ENCODE measurements at regions not wholly inside any gene's neighbourhood (a gene's known extent, or its start where the extent isn't known, plus 50 kb on each side); places are given as distances from the start of the nearest gene placed in this dataset.

DNA sequence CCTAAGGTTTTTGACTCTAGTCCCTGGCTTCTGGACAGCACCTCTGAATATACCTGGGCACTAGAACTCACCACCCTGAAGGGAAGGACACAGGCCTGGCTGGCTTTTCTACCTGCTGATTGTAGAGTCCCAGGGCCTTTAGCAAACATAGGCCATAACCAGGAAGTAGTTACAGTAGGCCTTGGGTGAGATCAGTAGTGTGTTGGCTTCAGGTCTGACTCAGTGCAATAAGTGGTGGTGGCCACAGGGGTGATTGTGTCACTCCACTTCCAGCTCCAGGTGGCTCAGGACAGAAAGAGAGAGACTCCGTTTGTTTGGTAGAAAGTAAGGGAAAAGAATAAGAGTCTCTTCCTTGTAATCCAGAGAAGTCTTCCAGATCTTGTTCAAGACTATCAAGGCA is 101.7 kb upstream of the LGALSL start:
- FAIRE-seq (no peak), DNase-seq (ENCODE audit: low read depth, low spot score) (no peak)
- Histone ChIP-seq H3K4me1 (ENCODE audit: control insufficient read depth, extremely low read depth, insufficient read depth, low read length) (peaks cover 29% of the 10 kb centered on the region), H3K9ac (ENCODE audit: control insufficient read depth, extremely low read depth, insufficient read depth, low read length) (no peak overlapping the region), H3K79me2 (ENCODE audit: control insufficient read depth, insufficient read depth, low read length) (no peaks in the 10 kb centered on the region), H3K9me3 (ENCODE audit: control insufficient read depth, low read depth, low read length) (no peaks in the 10 kb centered on the region), H3K27ac (ENCODE audit: control insufficient read depth, insufficient read depth, low read length) (no peak overlapping the region), H3K9me1 (ENCODE audit: control insufficient read depth, extremely low read depth, insufficient read depth, low read length) (peaks cover 3% of the 10 kb centered on the region), H4K20me1 (ENCODE audit: control insufficient read depth, extremely low read depth, insufficient read depth, low read length) (no peaks in the 10 kb centered on the region), H3K36me3 (ENCODE audit: control insufficient read depth in 2 of 2, extremely low read depth in 1 of 2, insufficient read depth in 2 of 2, low read length in 2 of 2) (no peaks in the 10 kb centered on the region), H3K27me3 (ENCODE audit: control insufficient read depth, extremely low read depth, insufficient read depth, low read length) (no peaks in the 10 kb centered on the region), H3K4me2 (ENCODE audit: control insufficient read depth, extremely low read depth, insufficient read depth, low read depth, low read length) (no peak overlapping the region), H3K4me3 (ENCODE audit: control insufficient read depth in 2 of 3, extremely low read depth in 1 of 3, insufficient read depth in 2 of 3, low read depth in 1 of 3, low read length in 3 of 3) (no peak overlapping the region), H2AFZ (ENCODE audit: control insufficient read depth, low read length) (peak overlapping the region; percentile 47)
- dilution Hi-C loops (cut with MboI; ENCODE audit: extremely low pct_ligation_motif_present, low sequenced_read_pairs), result no loop called here
- TF ChIP-seq, protein P1, sequence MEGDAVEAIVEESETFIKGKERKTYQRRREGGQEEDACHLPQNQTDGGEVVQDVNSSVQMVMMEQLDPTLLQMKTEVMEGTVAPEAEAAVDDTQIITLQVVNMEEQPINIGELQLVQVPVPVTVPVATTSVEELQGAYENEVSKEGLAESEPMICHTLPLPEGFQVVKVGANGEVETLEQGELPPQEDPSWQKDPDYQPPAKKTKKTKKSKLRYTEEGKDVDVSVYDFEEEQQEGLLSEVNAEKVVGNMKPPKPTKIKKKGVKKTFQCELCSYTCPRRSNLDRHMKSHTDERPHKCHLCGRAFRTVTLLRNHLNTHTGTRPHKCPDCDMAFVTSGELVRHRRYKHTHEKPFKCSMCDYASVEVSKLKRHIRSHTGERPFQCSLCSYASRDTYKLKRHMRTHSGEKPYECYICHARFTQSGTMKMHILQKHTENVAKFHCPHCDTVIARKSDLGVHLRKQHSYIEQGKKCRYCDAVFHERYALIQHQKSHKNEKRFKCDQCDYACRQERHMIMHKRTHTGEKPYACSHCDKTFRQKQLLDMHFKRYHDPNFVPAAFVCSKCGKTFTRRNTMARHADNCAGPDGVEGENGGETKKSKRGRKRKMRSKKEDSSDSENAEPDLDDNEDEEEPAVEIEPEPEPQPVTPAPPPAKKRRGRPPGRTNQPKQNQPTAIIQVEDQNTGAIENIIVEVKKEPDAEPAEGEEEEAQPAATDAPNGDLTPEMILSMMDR (optimal IDR thresholded peaks at IDR 0.05 in 1 of 3, IDR thresholded peaks at IDR 0.05 in 1 of 3, conservative IDR thresholded peaks at IDR 0.05 in 1 of 3; ENCODE audit: extremely low read depth in 1 of 3, insufficient read depth in 2 of 3, low read length in 3 of 3), result no peak
- TF ChIP-seq EZH2 (IDR thresholded peaks at IDR 0.05; ENCODE audit: low read length), result no peak

DNA sequence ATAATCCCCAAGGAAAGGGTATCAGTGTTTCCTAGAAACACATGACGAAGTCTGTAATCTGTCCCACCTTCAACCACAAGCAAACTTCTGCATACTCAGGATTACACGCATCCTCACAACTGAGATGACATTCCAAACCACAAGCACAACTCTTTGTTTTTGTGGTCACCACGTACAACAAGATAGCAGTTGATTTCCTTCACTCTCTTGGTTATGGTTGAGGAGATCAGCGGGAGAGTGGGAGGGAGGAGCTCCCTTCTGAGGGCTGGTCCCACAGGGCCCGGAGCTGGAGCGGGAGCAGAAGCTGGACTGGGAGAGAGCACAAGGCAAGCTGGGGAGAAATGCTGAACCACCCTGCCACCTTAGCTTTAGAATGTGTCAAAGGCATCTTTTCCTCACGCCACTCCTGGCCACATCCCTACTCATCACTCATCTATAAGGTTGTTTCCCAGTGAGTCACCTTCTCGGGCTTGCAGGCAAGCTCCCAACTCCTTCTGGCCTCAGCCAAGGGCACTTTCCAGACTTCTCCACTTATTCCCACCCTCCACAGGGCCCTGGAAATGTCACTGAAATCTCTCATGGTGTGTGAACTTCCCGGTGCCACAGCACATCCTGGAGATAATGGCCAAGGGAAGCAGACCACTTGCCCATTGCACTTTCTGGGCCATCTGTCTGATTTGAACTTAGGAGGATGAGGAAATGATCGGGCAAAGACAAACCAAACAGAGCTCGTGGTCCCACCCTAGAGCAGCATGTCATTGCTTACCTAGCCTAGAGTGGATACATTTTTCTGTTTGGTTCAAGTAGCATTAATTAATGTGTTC is 98.9 kb upstream of the LGALSL start:
- H3K9ac ChIP-seq (ENCODE audit: control insufficient read depth, extremely low read depth, insufficient read depth, low read length), result peak overlapping the region; percentile 43

More for the DNA sequence above, 98.9 kb upstream of the LGALSL start:
- no peaks in the 10 kb centered on the region for H3K36me3 ChIP-seq (ENCODE audit: control insufficient read depth in 2 of 2, extremely low read depth in 1 of 2, insufficient read depth in 2 of 2, low read length in 2 of 2)
- H3K4me3 ChIP-seq (ENCODE audit: control insufficient read depth in 2 of 3, extremely low read depth in 1 of 3, insufficient read depth in 2 of 3, low read depth in 1 of 3, low read length in 3 of 3), result peak overlapping the region in 1 of 3 experiments; percentile 12
- no peaks in the 10 kb centered on the region for H3K79me2 ChIP-seq (ENCODE audit: control insufficient read depth, insufficient read depth, low read length)
- H3K9me1 ChIP-seq (ENCODE audit: control insufficient read depth, extremely low read depth, insufficient read depth, low read length), result no peaks in the 10 kb centered on the region
- dilution Hi-C loops (cut with MboI; ENCODE audit: extremely low pct_ligation_motif_present, low sequenced_read_pairs), result no loop called here
- peak; percentile 83 for DNase-seq (ENCODE audit: low read depth, low spot score)
- H4K20me1 ChIP-seq (ENCODE audit: control insufficient read depth, extremely low read depth, insufficient read depth, low read length), result no peaks in the 10 kb centered on the region
- H3K27me3 ChIP-seq (ENCODE audit: control insufficient read depth, extremely low read depth, insufficient read depth, low read length), result no peaks in the 10 kb centered on the region
- peak overlapping the region; percentile 70 for H3K4me2 ChIP-seq (ENCODE audit: control insufficient read depth, extremely low read depth, insufficient read depth, low read depth, low read length)
- peak overlapping the region; percentile 65 for H2AFZ ChIP-seq (ENCODE audit: control insufficient read depth, low read length)
- H3K27ac ChIP-seq (ENCODE audit: control insufficient read depth, insufficient read depth, low read length), result peak overlapping the region; percentile 86
- peaks cover 37% of the 10 kb centered on the region for H3K4me1 ChIP-seq (ENCODE audit: control insufficient read depth, extremely low read depth, insufficient read depth, low read length)
- no peaks in the 10 kb centered on the region for H3K9me3 ChIP-seq (ENCODE audit: control insufficient read depth, low read depth, low read length)
- FAIRE-seq, result peak; percentile 91
- TF ChIP-seq, protein P1 (optimal IDR thresholded peaks at IDR 0.05 in 1 of 3, IDR thresholded peaks at IDR 0.05 in 1 of 3, conservative IDR thresholded peaks at IDR 0.05 in 1 of 3; ENCODE audit: extremely low read depth in 1 of 3, insufficient read depth in 2 of 3, low read length in 3 of 3), result no peak
- TF ChIP-seq EZH2 (IDR thresholded peaks at IDR 0.05; ENCODE audit: low read length), result no peak
